IMR-90 (cell line): ENCODE measurements at regions not wholly inside any gene's neighbourhood (a gene's known extent, or its start where the extent isn't known, plus 50 kb on each side); places are given as distances from the start of the nearest gene placed in this dataset.

Experiments
- CTCF ChIP-seq: conservative IDR thresholded peaks from 2 replicates; pipeline ENCODE4 v1.5.1; 2012; ENCODE audit warnings: mild to moderate bottlenecking, low read depth, low read length, improper control_type of control experiment
- ELK1 ChIP-seq: fragments of 150-350 bp; IDR thresholded peaks from 2 replicates; pipeline ENCODE4 v1.6.1; 2016; ENCODE audit warnings: low read depth, mild to moderate bottlenecking, low read length, moderate library complexity, borderline replicate concordance
- MAFK ChIP-seq: IDR thresholded peaks from 2 replicates; pipeline ENCODE4 v1.6.1; 2012; ENCODE audit warnings: low read depth, low read length, improper control_type of control experiment
- MXI1 ChIP-seq: IDR thresholded peaks from 2 replicates; pipeline ENCODE4 v1.6.1; 2012; ENCODE audit warnings: low read depth, mild to moderate bottlenecking, low read length, moderate library complexity, borderline replicate concordance
- POLR2A ChIP-seq: IDR thresholded peaks from 2 replicates; pipeline ENCODE4 v1.6.1; 2012; ENCODE audit warnings: mild to moderate bottlenecking, low read depth, low read length
- RAD21 ChIP-seq: IDR thresholded peaks from 2 replicates; pipeline ENCODE4 v1.6.1; 2012; ENCODE audit warnings: low read length, improper control_type of control experiment

GRCh38 chr5:39750661-39751060, 325.9 kb upstream of the DAB2 start:
- no peak for TF ChIP-seq CTCF
- no peak for TF ChIP-seq ELK1
- no peak for TF ChIP-seq MXI1
- no peak for TF ChIP-seq MAFK
- no peak for TF ChIP-seq POLR2A
- no peak for TF ChIP-seq RAD21
